ENCODE measurements at regions not wholly inside any gene's neighbourhood (a gene's known extent, or its start where the extent isn't known, plus 50 kb on each side); places are given as distances from the start of the nearest gene placed in this dataset.
A peak's percentile ranks its signal among the peaks of the same experiment; 100 is the strongest.

DNA sequence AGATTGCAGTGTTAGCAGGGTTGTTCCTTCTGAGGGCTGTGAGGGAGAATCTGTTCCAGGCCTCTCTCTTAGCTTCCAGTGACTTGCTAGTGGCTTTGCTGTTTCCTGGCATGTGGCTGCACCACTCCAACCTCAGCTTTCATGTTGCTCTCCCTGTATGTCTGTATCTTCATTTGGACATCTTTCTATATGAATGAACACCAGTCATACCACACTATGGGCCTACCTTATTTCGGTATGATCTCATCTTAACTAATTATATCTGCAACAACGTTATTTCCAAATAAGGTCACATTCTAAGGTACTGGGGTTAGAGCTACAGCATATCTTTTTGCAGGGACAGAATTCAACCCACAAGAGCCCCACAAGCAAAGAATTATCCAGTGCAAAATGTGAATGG, 356.7 kb upstream of the UMPS start:
- TF ChIP-seq, protein P1, sequence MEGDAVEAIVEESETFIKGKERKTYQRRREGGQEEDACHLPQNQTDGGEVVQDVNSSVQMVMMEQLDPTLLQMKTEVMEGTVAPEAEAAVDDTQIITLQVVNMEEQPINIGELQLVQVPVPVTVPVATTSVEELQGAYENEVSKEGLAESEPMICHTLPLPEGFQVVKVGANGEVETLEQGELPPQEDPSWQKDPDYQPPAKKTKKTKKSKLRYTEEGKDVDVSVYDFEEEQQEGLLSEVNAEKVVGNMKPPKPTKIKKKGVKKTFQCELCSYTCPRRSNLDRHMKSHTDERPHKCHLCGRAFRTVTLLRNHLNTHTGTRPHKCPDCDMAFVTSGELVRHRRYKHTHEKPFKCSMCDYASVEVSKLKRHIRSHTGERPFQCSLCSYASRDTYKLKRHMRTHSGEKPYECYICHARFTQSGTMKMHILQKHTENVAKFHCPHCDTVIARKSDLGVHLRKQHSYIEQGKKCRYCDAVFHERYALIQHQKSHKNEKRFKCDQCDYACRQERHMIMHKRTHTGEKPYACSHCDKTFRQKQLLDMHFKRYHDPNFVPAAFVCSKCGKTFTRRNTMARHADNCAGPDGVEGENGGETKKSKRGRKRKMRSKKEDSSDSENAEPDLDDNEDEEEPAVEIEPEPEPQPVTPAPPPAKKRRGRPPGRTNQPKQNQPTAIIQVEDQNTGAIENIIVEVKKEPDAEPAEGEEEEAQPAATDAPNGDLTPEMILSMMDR (IDR thresholded peaks at IDR 0.05; ENCODE audit: borderline replicate concordance, control extremely low read depth, extremely low read depth, insufficient read depth, missing control alignments): no peak
- peak; percentile 47 for DNase-seq (ENCODE audit: low spot score)

DNA sequence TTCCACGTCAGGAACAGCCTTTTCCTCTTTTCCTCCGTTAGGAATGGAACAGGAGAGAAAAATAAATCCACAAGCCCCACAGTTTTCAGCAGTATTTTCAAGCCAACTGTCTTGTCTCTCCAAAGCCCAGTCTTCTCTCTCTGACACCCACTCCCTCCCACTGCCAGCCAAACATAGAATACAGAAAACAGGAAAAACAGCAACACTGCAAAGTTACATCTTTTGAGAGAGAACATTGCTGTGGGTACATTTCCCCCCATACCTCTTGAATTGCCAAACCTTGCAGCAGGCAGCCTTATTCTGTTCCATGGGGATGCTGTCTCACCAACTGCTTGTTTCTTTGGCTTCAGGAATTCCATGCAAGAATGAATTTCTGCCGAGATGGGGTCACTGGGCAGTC, 355.7 kb upstream of the UMPS start:
- TF ChIP-seq, protein P1 (IDR thresholded peaks at IDR 0.05; ENCODE audit: borderline replicate concordance, control extremely low read depth, extremely low read depth, insufficient read depth, missing control alignments): no peak
- in situ Hi-C loops (cut with MboI; ENCODE audit: low sequenced_read_pairs, unreplicated experiment): no loop called here

More for the DNA sequence above, 356.7 kb upstream of the UMPS start:
- in situ Hi-C loops (cut with MboI; ENCODE audit: low sequenced_read_pairs, unreplicated experiment): no loop called here

DNA sequence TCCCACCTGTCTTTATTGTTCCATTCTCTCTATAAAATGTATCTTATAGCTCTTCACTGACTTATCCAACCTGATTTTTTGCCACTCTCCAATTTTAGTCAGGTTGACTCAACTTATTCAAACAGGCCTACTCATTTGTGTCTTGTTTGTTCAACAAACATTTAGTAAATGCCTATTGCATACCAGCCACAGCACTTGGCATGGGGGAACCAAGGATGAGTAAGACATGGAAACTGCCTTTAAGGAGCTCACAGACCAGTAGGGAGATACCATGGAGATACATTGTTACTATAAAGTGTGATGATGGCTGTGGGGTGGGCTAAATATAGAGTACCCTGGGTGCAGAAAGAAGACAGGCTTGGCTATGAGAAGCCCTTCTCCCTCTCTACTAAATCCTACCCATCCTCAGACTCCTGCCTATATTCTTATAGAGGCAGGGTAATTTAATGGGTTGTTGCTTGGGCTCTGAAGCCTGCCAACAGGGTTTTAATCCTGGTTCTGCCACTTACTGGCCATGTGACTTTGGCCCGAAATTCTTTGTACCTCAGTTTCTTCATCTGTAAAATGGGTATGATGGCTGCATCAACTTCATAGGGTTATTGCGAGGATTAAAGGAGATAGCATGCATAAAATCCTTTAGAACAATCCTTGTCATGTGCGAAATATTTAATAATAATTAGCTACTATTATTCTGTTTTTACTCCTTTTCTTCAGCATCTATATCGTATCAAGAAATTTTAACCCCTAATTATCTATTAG, 348.5 kb upstream of the UMPS start:
- no peak for DNase-seq (ENCODE audit: low spot score)

More for the DNA sequence above, 355.7 kb upstream of the UMPS start:
- no peak for DNase-seq (ENCODE audit: low spot score)

DNA sequence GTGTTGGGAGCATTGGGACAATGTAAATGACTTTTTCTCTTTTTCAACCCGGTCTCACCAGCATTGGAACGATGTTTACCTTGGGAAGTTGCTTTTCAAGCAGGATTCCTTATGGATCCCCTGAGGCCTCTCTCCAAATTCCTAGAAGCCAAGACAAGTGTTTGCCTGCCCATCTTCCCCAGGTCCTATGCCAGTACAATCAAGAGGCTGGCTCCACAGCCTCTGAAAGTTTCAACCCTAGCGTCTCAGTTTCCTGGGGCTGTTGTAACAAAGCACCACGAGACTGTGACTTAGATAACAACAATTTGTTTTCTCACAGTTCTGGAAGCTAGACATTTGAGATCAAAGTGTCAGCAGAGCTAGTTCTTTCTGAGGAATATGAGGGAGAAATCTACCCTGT, 347.2 kb upstream of the UMPS start:
- DNase-seq (ENCODE audit: low spot score): no peak
- in situ Hi-C loops (cut with MboI; ENCODE audit: low sequenced_read_pairs, unreplicated experiment): no loop called here

More for the DNA sequence above, 348.5 kb upstream of the UMPS start:
- TF ChIP-seq, protein P1 (IDR thresholded peaks at IDR 0.05; ENCODE audit: borderline replicate concordance, control extremely low read depth, extremely low read depth, insufficient read depth, missing control alignments): no peak
- in situ Hi-C loops (cut with MboI; ENCODE audit: low sequenced_read_pairs, unreplicated experiment): no loop called here

DNA sequence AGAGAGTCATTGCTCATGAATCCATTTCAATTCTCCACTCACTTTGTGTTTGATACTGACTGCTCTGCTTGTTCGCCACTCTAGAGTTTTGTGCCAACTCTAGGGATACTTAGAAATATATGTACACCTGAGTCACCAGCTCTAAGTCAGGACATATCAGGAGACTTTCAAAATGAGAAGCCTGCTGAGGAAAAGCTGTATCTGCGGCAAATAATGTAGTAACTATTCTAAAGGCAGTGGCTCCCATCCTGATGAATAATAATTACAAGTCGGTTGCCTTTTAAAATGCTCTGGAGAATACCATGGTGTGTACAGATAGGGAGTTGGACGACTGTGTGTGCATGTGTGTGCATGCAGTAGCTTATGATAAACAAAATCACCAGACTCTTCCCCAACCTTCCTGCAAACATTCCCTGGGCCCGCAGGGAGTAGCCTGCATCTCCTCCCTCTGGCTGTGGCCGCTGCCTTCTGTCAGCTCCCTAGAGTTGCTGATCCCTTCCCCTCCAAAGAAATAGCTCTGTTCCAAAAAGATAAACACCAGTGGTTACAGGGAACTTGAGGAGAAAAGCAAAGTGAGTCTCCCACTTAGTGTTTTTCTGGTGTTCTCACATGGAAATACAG, 346.3 kb upstream of the UMPS start:
- DNase-seq (ENCODE audit: low spot score): no peak
- TF ChIP-seq, protein P1 (IDR thresholded peaks at IDR 0.05; ENCODE audit: borderline replicate concordance, control extremely low read depth, extremely low read depth, insufficient read depth, missing control alignments): no peak

More for the DNA sequence above, 347.2 kb upstream of the UMPS start:
- TF ChIP-seq, protein P1 (IDR thresholded peaks at IDR 0.05; ENCODE audit: borderline replicate concordance, control extremely low read depth, extremely low read depth, insufficient read depth, missing control alignments): no peak

DNA sequence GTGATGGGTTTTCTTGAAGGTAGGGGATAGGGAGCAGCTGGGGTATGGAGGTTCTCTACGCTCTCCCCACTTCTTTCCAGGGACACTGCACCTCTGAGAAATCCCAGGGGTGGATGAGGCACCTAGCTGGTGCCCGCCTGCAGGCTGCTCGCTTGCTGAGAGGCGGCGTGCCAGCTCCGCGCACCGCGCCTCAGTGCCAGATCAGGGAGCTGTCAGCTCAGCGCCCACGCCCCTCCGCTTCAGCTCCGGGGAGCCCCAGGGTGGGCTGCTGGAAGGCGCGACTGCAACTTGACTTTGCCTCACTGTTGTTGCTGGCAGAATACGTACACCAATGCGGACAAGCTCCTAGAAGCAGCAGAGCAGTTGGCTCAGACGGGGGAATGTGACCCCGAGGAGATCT, 345.7 kb upstream of the UMPS start:
- TF ChIP-seq, protein P1 (IDR thresholded peaks at IDR 0.05; ENCODE audit: borderline replicate concordance, control extremely low read depth, extremely low read depth, insufficient read depth, missing control alignments): no peak

More for the DNA sequence above, 346.3 kb upstream of the UMPS start:
- in situ Hi-C loops (cut with MboI; ENCODE audit: low sequenced_read_pairs, unreplicated experiment): no loop called here

More for the DNA sequence above, 345.7 kb upstream of the UMPS start:
- in situ Hi-C loops (cut with MboI; ENCODE audit: low sequenced_read_pairs, unreplicated experiment): no loop called here
- DNase-seq (ENCODE audit: low spot score): no peak

Measured in GM13976 (cell line).